GM06990 (cell line): ENCODE measurements at regions not wholly inside any gene's neighbourhood (a gene's known extent, or its start where the extent isn't known, plus 50 kb on each side); places are given as distances from the start of the nearest gene placed in this dataset.

Source experiments
- DNase-seq: peaks from one replicate; pipeline ENCODE4 v3.0.0-alpha.2; 2011; ENCODE audit not compliant: insufficient read length; ENCODE audit errors: extremely low read depth
- H3K27me3 ChIP-seq: replicated peaks from 2 replicates; pipeline ENCODE4 v1.6.0; 2011; ENCODE audit warnings: low read length; ENCODE audit not compliant: control insufficient read depth, insufficient read depth
- H3K36me3 ChIP-seq: 2 replicates; pipeline ENCODE4 v1.5.1; 2011; ENCODE audit warnings: low read length; ENCODE audit not compliant: control insufficient read depth, insufficient read depth
- H3K4me3 ChIP-seq: replicated peaks from 2 replicates; pipeline ENCODE4 v1.5.1; 2011; ENCODE audit warnings: low read depth, mild to moderate bottlenecking, control low read depth, low read length
- CTCF ChIP-seq: IDR thresholded peaks from 2 replicates; pipeline ENCODE4 v1.5.1; 2011; ENCODE audit warnings: low read length, control low read depth, mild to moderate bottlenecking, inconsistent platforms; ENCODE audit not compliant: insufficient read depth, poor library complexity, severe bottlenecking

GRCh38 chr16:5770118-5770517 lies 672.5 kb upstream of the EEF2KMT start:
- no peaks in the 10 kb centered on the region for H3K27me3 ChIP-seq
- H3K36me3 ChIP-seq: no peaks in the 10 kb centered on the region
- no peak overlapping the region for H3K4me3 ChIP-seq
- DNase-seq: no peak
- TF ChIP-seq CTCF: no peak

- no peak overlapping the region for H3K4me3 ChIP-seq
- no peaks in the 10 kb centered on the region for H3K36me3 ChIP-seq
- no peak for TF ChIP-seq CTCF
- no peak for DNase-seq
- no peaks in the 10 kb centered on the region for H3K27me3 ChIP-seq
These were observed 671.9 kb upstream of the EEF2KMT start for GRCh38 chr16:5769513-5769912.

- Histone ChIP-seq H3K4me3 (no peak overlapping the region), H3K36me3 (no peaks in the 10 kb centered on the region), H3K27me3 (no peaks in the 10 kb centered on the region)
- TF ChIP-seq CTCF: no peak
- no peak for DNase-seq
These were observed 670.9 kb upstream of the EEF2KMT start for GRCh38 chr16:5768445-5768844.

GRCh38 chr16:5763176-5763575 lies 665.6 kb upstream of the EEF2KMT start:
- no peak for DNase-seq
- TF ChIP-seq CTCF: no peak
- Histone ChIP-seq H3K4me3 (no peak overlapping the region), H3K27me3 (no peaks in the 10 kb centered on the region), H3K36me3 (no peaks in the 10 kb centered on the region)

- no peak for DNase-seq
- no peaks in the 10 kb centered on the region for H3K27me3 ChIP-seq
- H3K36me3 ChIP-seq: no peaks in the 10 kb centered on the region
- TF ChIP-seq CTCF: no peak
- no peak overlapping the region for H3K4me3 ChIP-seq
These were observed 664.8 kb upstream of the EEF2KMT start for GRCh38 chr16:5762362-5762761.

- Histone ChIP-seq H3K27me3 (no peaks in the 10 kb centered on the region), H3K36me3 (no peaks in the 10 kb centered on the region), H3K4me3 (no peak overlapping the region)
- TF ChIP-seq CTCF: no peak
- no peak for DNase-seq
These were observed 664.0 kb upstream of the EEF2KMT start for GRCh38 chr16:5761592-5761991.
